ENCODE measurements at regions not wholly inside any gene's neighbourhood (a gene's known extent, or its start where the extent isn't known, plus 50 kb on each side); places are given as distances from the start of the nearest gene placed in this dataset.

DNA sequence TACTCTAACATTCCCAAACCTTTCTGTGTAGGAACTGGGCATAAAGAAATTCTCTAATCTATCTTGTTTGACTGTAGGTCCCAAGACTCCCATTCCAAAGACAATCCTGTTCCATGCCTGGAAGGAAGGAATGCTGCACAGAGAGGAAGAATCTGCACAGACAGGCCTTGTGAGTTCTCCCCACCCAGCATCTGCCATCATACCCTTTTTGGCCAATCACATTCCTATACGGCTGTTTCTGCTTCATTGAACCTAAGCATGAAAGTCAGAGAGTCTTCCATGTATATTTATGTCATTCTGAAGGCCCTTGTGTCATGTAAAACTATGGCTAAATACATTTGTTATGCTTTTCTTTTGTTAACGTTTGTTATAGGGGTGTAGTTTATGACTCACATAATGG, 667.7 kb upstream of the IGFBP7 start:
- Histone ChIP-seq H2BK120ac (ENCODE audit: low read depth, low read length) (no peak overlapping the region), H3K4ac (ENCODE audit: low read depth, low read length) (no peak overlapping the region), H3K18ac (ENCODE audit: low read length) (no peak overlapping the region), H2BK15ac (replicated peaks; ENCODE audit: low read depth) (no peak overlapping the region), H3K36me3 (ENCODE audit: control insufficient read depth, insufficient read depth, low read length) (no peaks in the 10 kb centered on the region), H2AK5ac (ENCODE audit: low read length) (no peak overlapping the region), H3K4me2 (ENCODE audit: low read length) (no peak overlapping the region), H4K5ac (ENCODE audit: low read length) (no peak overlapping the region), H3K4me1 (ENCODE audit: control insufficient read depth, low read depth, low read length) (no peaks in the 10 kb centered on the region), H2BK5ac (ENCODE audit: low read length) (no peak overlapping the region), H3K23ac (ENCODE audit: low read length) (no peak overlapping the region), H3K79me1 (ENCODE audit: low read length) (no peaks in the 10 kb centered on the region), H3K4me3 (ENCODE audit: low read length) (no peak overlapping the region), H3K79me2 (ENCODE audit: control insufficient read depth, insufficient read depth, low read length) (no peaks in the 10 kb centered on the region), H3K56ac (ENCODE audit: low read length) (no peak overlapping the region), H3K9ac (ENCODE audit: low read length) (no peak overlapping the region), H4K8ac (ENCODE audit: low read depth, low read length) (no peak overlapping the region), H3K27ac (ENCODE audit: low read depth, low read length) (no peak overlapping the region), H3K27me3 (ENCODE audit: insufficient read depth, low read length, poor library complexity) (no peaks in the 10 kb centered on the region)
- DNase-seq = no peak
- no CpG with 5 or more reads among the region's 2 CpGs for WGBS (ENCODE audit: extremely low coverage, insufficient coverage, low lambda C conversion rate)

DNA sequence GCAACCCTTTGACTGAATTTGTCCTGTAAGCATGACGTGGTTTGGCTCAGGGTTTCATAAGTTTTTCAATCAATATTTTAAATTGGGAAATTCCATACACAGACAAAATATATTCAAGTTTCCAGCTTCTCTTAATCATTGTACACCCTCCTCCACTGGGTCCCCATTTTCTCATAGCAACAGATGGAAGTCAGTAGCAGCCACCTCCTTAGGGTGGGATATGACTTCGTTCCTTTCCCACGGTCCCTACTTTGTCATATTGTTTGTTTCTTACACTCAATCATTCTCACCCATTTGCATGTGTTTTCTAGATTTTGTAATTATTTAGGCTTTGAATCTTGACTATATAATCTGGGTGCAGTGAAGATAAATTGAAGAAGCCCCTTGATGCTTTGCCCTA, 664.5 kb upstream of the IGFBP7 start:
- Histone ChIP-seq H3K4me3 (ENCODE audit: low read length) (no peak overlapping the region), H4K8ac (ENCODE audit: low read depth, low read length) (no peak overlapping the region), H3K27me3 (ENCODE audit: insufficient read depth, low read length, poor library complexity) (no peaks in the 10 kb centered on the region), H3K79me2 (ENCODE audit: control insufficient read depth, insufficient read depth, low read length) (no peaks in the 10 kb centered on the region), H4K5ac (ENCODE audit: low read length) (no peak overlapping the region), H2BK120ac (ENCODE audit: low read depth, low read length) (no peak overlapping the region), H3K27ac (ENCODE audit: low read depth, low read length) (no peak overlapping the region), H3K4ac (ENCODE audit: low read depth, low read length) (no peak overlapping the region), H3K23ac (ENCODE audit: low read length) (no peak overlapping the region), H3K18ac (ENCODE audit: low read length) (no peak overlapping the region), H3K9ac (ENCODE audit: low read length) (no peak overlapping the region), H2BK5ac (ENCODE audit: low read length) (no peak overlapping the region), H3K4me2 (ENCODE audit: low read length) (no peak overlapping the region), H2AK5ac (ENCODE audit: low read length) (no peak overlapping the region), H3K79me1 (ENCODE audit: low read length) (no peaks in the 10 kb centered on the region), H3K56ac (ENCODE audit: low read length) (no peak overlapping the region), H2BK15ac (replicated peaks; ENCODE audit: low read depth) (no peak overlapping the region), H3K4me1 (ENCODE audit: control insufficient read depth, low read depth, low read length) (no peaks in the 10 kb centered on the region), H3K36me3 (ENCODE audit: control insufficient read depth, insufficient read depth, low read length) (no peaks in the 10 kb centered on the region)
- no CpG with 5 or more reads among the region's 3 CpGs for WGBS (ENCODE audit: extremely low coverage, insufficient coverage, low lambda C conversion rate)
- DNase-seq = no peak

DNA sequence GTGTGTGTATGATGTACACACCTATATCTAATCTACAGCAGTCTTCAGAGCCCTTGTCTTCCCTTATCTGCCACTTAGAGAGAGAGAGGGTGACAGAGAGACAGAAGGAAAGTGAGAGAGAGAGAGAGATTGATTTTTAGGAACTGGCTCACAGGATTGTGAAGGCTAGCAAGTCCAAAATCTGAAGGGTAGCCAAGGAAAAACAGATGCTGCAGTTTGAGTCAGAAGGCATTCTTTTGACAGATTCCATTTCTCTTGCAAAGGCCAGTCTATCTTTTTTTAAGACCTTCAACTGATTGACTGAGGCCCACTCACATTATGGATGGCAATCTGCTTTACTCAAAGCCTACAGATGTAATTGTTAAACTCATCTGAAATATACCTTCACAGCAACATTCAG, 664.0 kb upstream of the IGFBP7 start:
- Histone ChIP-seq H3K4ac (ENCODE audit: low read depth, low read length) (no peak overlapping the region), H3K79me2 (ENCODE audit: control insufficient read depth, insufficient read depth, low read length) (no peaks in the 10 kb centered on the region), H2AK5ac (ENCODE audit: low read length) (no peak overlapping the region), H4K8ac (ENCODE audit: low read depth, low read length) (no peak overlapping the region), H3K4me1 (ENCODE audit: control insufficient read depth, low read depth, low read length) (no peaks in the 10 kb centered on the region), H3K4me3 (ENCODE audit: low read length) (no peak overlapping the region), H2BK120ac (ENCODE audit: low read depth, low read length) (no peak overlapping the region), H3K18ac (ENCODE audit: low read length) (no peak overlapping the region), H3K56ac (ENCODE audit: low read length) (no peak overlapping the region), H3K23ac (ENCODE audit: low read length) (no peak overlapping the region), H3K4me2 (ENCODE audit: low read length) (no peak overlapping the region), H2BK15ac (replicated peaks; ENCODE audit: low read depth) (no peak overlapping the region), H3K36me3 (ENCODE audit: control insufficient read depth, insufficient read depth, low read length) (no peaks in the 10 kb centered on the region), H3K9ac (ENCODE audit: low read length) (no peak overlapping the region), H3K27me3 (ENCODE audit: insufficient read depth, low read length, poor library complexity) (no peaks in the 10 kb centered on the region), H4K5ac (ENCODE audit: low read length) (no peak overlapping the region), H2BK5ac (ENCODE audit: low read length) (no peak overlapping the region), H3K27ac (ENCODE audit: low read depth, low read length) (no peak overlapping the region), H3K79me1 (ENCODE audit: low read length) (no peaks in the 10 kb centered on the region)
- no peak for DNase-seq

DNA sequence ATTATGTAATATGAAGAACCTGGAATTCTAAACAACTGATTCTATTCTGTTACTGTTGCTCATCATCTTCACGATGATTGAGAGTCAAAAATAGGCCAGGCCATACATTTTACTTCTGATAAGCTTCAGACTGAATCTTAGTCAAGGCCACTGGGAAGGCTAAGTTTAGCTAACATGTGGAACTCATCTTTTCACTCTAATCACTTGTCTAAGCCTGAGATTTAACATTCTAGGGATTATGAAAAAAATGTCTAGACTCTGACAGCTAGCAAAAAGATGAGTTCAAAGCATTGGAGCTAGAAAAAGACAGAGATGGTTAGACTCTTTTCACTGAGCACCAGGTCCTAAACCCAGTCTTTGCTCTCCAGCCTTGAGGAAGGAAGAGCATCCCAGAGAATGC, 656.2 kb upstream of the IGFBP7 start:
- H3K56ac ChIP-seq (ENCODE audit: low read length) = no peak overlapping the region
- no peak overlapping the region for H3K23ac ChIP-seq (ENCODE audit: low read length)
- no peak for DNase-seq
- H3K27me3 ChIP-seq (ENCODE audit: insufficient read depth, low read length, poor library complexity) = no peaks in the 10 kb centered on the region
- H3K4me2 ChIP-seq (ENCODE audit: low read length) = no peak overlapping the region
- H3K79me1 ChIP-seq (ENCODE audit: low read length) = no peaks in the 10 kb centered on the region
- no peak overlapping the region for H3K27ac ChIP-seq (ENCODE audit: low read depth, low read length)
- H3K79me2 ChIP-seq (ENCODE audit: control insufficient read depth, insufficient read depth, low read length) = no peaks in the 10 kb centered on the region
- no peak overlapping the region for H3K18ac ChIP-seq (ENCODE audit: low read length)
- WGBS (ENCODE audit: extremely low coverage, insufficient coverage, low lambda C conversion rate) = no CpG with 5 or more reads among the region's 1 CpG
- H2AK5ac ChIP-seq (ENCODE audit: low read length) = no peak overlapping the region
- no peak overlapping the region for H3K9ac ChIP-seq (ENCODE audit: low read length)
- no peak overlapping the region for H3K4me3 ChIP-seq (ENCODE audit: low read length)
- no peak overlapping the region for H2BK15ac ChIP-seq (replicated peaks; ENCODE audit: low read depth)
- H2BK5ac ChIP-seq (ENCODE audit: low read length) = no peak overlapping the region
- H4K8ac ChIP-seq (ENCODE audit: low read depth, low read length) = no peak overlapping the region
- H3K4ac ChIP-seq (ENCODE audit: low read depth, low read length) = no peak overlapping the region
- H4K5ac ChIP-seq (ENCODE audit: low read length) = no peak overlapping the region
- H2BK120ac ChIP-seq (ENCODE audit: low read depth, low read length) = no peak overlapping the region
- H3K36me3 ChIP-seq (ENCODE audit: control insufficient read depth, insufficient read depth, low read length) = no peaks in the 10 kb centered on the region
- H3K4me1 ChIP-seq (ENCODE audit: control insufficient read depth, low read depth, low read length) = no peaks in the 10 kb centered on the region

DNA sequence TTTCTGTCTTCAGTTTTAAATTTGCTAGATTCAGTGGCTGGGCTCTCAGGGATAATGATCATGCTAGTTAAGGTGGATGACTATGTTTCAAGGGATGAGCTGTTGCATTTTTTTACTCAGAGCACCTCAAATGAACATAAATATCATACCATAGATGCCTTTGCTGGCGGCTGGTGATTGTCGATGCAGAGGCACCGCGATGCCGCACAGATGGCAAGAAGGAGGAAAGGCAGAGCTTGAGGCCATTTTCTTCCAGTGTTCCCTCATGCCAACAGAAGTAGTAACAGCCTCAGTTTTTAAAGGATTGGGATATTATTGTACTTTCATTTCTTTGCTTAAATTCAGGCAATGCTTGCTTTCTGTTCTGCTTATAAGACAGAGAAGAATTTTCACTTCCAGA, 654.7 kb upstream of the IGFBP7 start:
- H3K9ac ChIP-seq (ENCODE audit: low read length) = no peak overlapping the region
- no peak overlapping the region for H4K8ac ChIP-seq (ENCODE audit: low read depth, low read length)
- H3K4me3 ChIP-seq (ENCODE audit: low read length) = no peak overlapping the region
- H3K4me2 ChIP-seq (ENCODE audit: low read length) = no peak overlapping the region
- H3K18ac ChIP-seq (ENCODE audit: low read length) = no peak overlapping the region
- H3K79me1 ChIP-seq (ENCODE audit: low read length) = no peaks in the 10 kb centered on the region
- no peak overlapping the region for H2BK5ac ChIP-seq (ENCODE audit: low read length)
- no peak overlapping the region for H3K23ac ChIP-seq (ENCODE audit: low read length)
- no peaks in the 10 kb centered on the region for H3K27me3 ChIP-seq (ENCODE audit: insufficient read depth, low read length, poor library complexity)
- no peaks in the 10 kb centered on the region for H3K79me2 ChIP-seq (ENCODE audit: control insufficient read depth, insufficient read depth, low read length)
- no peaks in the 10 kb centered on the region for H3K4me1 ChIP-seq (ENCODE audit: control insufficient read depth, low read depth, low read length)
- H3K56ac ChIP-seq (ENCODE audit: low read length) = no peak overlapping the region
- no peaks in the 10 kb centered on the region for H3K36me3 ChIP-seq (ENCODE audit: control insufficient read depth, insufficient read depth, low read length)
- H2BK15ac ChIP-seq (replicated peaks; ENCODE audit: low read depth) = no peak overlapping the region
- H3K4ac ChIP-seq (ENCODE audit: low read depth, low read length) = no peak overlapping the region
- WGBS (ENCODE audit: extremely low coverage, insufficient coverage, low lambda C conversion rate) = no CpG with 5 or more reads among the region's 5 CpGs
- no peak overlapping the region for H3K27ac ChIP-seq (ENCODE audit: low read depth, low read length)
- no peak for DNase-seq
- H2AK5ac ChIP-seq (ENCODE audit: low read length) = no peak overlapping the region
- no peak overlapping the region for H4K5ac ChIP-seq (ENCODE audit: low read length)
- H2BK120ac ChIP-seq (ENCODE audit: low read depth, low read length) = no peak overlapping the region

DNA sequence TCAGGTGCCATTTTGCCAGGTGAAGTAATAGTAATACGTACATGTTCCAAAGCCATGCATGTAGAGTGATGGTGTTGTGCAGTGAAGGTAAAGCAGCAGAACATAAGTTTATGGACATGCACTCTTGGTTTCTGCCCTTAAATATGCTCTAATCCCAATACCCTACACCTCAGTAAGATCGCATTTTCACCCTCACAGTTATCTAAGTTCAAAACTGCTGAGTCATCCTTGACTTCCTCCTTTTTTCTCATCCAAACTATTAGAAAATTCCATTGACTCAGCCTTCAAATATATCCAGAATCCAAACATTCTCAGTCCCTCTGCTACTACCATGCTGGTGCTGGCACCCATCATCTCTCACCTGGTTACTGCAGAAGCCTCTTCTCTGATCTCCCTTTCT, 652.9 kb upstream of the IGFBP7 start:
- Histone ChIP-seq H3K27me3 (ENCODE audit: insufficient read depth, low read length, poor library complexity) (no peaks in the 10 kb centered on the region), H3K56ac (ENCODE audit: low read length) (no peak overlapping the region), H3K4me3 (ENCODE audit: low read length) (no peak overlapping the region), H3K23ac (ENCODE audit: low read length) (no peak overlapping the region), H3K4me1 (ENCODE audit: control insufficient read depth, low read depth, low read length) (no peaks in the 10 kb centered on the region), H2AK5ac (ENCODE audit: low read length) (no peak overlapping the region), H2BK5ac (ENCODE audit: low read length) (no peak overlapping the region), H3K79me2 (ENCODE audit: control insufficient read depth, insufficient read depth, low read length) (no peaks in the 10 kb centered on the region), H4K8ac (ENCODE audit: low read depth, low read length) (no peak overlapping the region), H3K36me3 (ENCODE audit: control insufficient read depth, insufficient read depth, low read length) (no peaks in the 10 kb centered on the region), H3K4me2 (ENCODE audit: low read length) (no peak overlapping the region), H3K4ac (ENCODE audit: low read depth, low read length) (no peak overlapping the region), H3K27ac (ENCODE audit: low read depth, low read length) (no peak overlapping the region), H3K79me1 (ENCODE audit: low read length) (no peaks in the 10 kb centered on the region), H4K5ac (ENCODE audit: low read length) (no peak overlapping the region), H2BK15ac (replicated peaks; ENCODE audit: low read depth) (no peak overlapping the region), H3K9ac (ENCODE audit: low read length) (no peak overlapping the region), H2BK120ac (ENCODE audit: low read depth, low read length) (no peak overlapping the region), H3K18ac (ENCODE audit: low read length) (no peak overlapping the region)
- no CpG with 5 or more reads among the region's 2 CpGs for WGBS (ENCODE audit: extremely low coverage, insufficient coverage, low lambda C conversion rate)
- DNase-seq = peak; percentile 15

Measured in mesendoderm (in vitro differentiated cells).